Superior temporal gyrus (tissue), 1 donor: ENCODE measurements at regions not wholly inside any gene's neighbourhood (a gene's known extent, or its start where the extent isn't known, plus 50 kb on each side); places are given as distances from the start of the nearest gene placed in this dataset.
"Not testable (repeated sequence)": the region's sequence is repeated elsewhere in the genome, so short reads cannot be mapped to it uniquely, and the experiment has no call there.

Experiments
- DNase-seq: peaks from one replicate; pipeline ENCODE4 v3.0.0-alpha.2; 2016; ENCODE audit errors: extremely low spot score

- no peak for DNase-seq
These were observed 743.3 kb downstream of the PLOD2 start for GRCh38 chr3:145417678-145418077.

GRCh38 chr3:145422556-145422955 is 738.4 kb downstream of the PLOD2 start:
- DNase-seq: no peak

- DNase-seq: no peak
These were observed 733.6 kb downstream of the PLOD2 start for GRCh38 chr3:145427355-145427754.

- no peak for DNase-seq
These were observed 731.4 kb downstream of the PLOD2 start for GRCh38 chr3:145429546-145429945.

GRCh38 chr3:145448436-145448835 is 712.5 kb downstream of the PLOD2 start:
- DNase-seq: no peak

GRCh38 chr3:145450018-145450682 is 710.8 kb downstream of the PLOD2 start:
- DNase-seq: peak; percentile 22

- no peak for DNase-seq
These were observed 703.0 kb downstream of the PLOD2 start for GRCh38 chr3:145457825-145458552.

GRCh38 chr3:145459681-145460080 is 701.3 kb downstream of the PLOD2 start:
- DNase-seq: not testable (repeated sequence)

- DNase-seq: no peak
These were observed 689.0 kb downstream of the PLOD2 start for GRCh38 chr3:145471976-145472375.

GRCh38 chr3:145482735-145483134 is 678.2 kb downstream of the PLOD2 start:
- not testable (repeated sequence) for DNase-seq

GRCh38 chr3:145483992-145484391 is 677.0 kb downstream of the PLOD2 start:
- DNase-seq: no peak

- DNase-seq: no peak
These were observed 672.0 kb downstream of the PLOD2 start for GRCh38 chr3:145489011-145489410.

- no peak for DNase-seq
These were observed 670.6 kb downstream of the PLOD2 start for GRCh38 chr3:145490088-145491048.

GRCh38 chr3:145492456-145492855 is 668.5 kb downstream of the PLOD2 start:
- DNase-seq: no peak

- DNase-seq: not testable (repeated sequence)
These were observed 643.6 kb downstream of the PLOD2 start for GRCh38 chr3:145517416-145517815.

GRCh38 chr3:145518639-145519038 is 642.3 kb downstream of the PLOD2 start:
- DNase-seq: no peak

- no peak for DNase-seq
These were observed 641.5 kb downstream of the PLOD2 start for GRCh38 chr3:145519398-145520047.

GRCh38 chr3:145522179-145522578 is 638.8 kb downstream of the PLOD2 start:
- DNase-seq: no peak

- DNase-seq: no peak
These were observed 637.9 kb downstream of the PLOD2 start for GRCh38 chr3:145522893-145523651.

- DNase-seq: no peak
These were observed 629.4 kb downstream of the PLOD2 start for GRCh38 chr3:145531548-145531947.

GRCh38 chr3:145533696-145534095 is 627.3 kb downstream of the PLOD2 start:
- DNase-seq: no peak
